SK-N-SH (cell line): ENCODE measurements at regions not wholly inside any gene's neighbourhood (a gene's known extent, or its start where the extent isn't known, plus 50 kb on each side); places are given as distances from the start of the nearest gene placed in this dataset.

Experiments used
- CTCF ChIA-PET: fragments of 300-600, 350-600 bp; formaldehyde crosslinking; extraction: SDS; loops from one replicate; lab custom pipeline; 2021; lab: Yijun Ruan, JAX
- POLR2A ChIA-PET: fragments of 350-600 bp; sonication (Branson Sonifier 250); formaldehyde crosslinking; extraction: SDS; loops from one replicate; lab custom pipeline; 2020; ENCODE audit warnings: antibody characterized with exemption, inconsistent platforms; lab: Yijun Ruan, JAX
- DNase-seq: peaks from one replicate; pipeline ENCODE4 v3.0.0; 2012
- H2AFZ ChIP-seq: fragments of 200-600 bp; sonication (generic); 2 replicates; pipeline ENCODE4 v1.8.1; 2016; ENCODE audit warnings: antibody characterized with exemption, mild to moderate bottlenecking, low read depth
- H3F3A ChIP-seq: fragments of 200-600 bp; sonication (generic); replicated peaks from 2 replicates; pipeline ENCODE3; 2016; ENCODE audit warnings: antibody characterized with exemption, mild to moderate bottlenecking; ENCODE audit not compliant: insufficient read depth
- H3K27ac ChIP-seq, 2 experiments: fragments of 200-500 bp in 1 of 2; fragments of 200-600 bp in 1 of 2; sonication (Bioruptor generic) in 1 of 2; sonication (generic), shearing (Covaris generic) in 1 of 2; 2 replicates each; pipeline versions ENCODE4 v1.5.1 to v1.6.1; 2014 to 2016; ENCODE audit warnings: low read depth in 2 of 2, inconsistent platforms in 1 of 2, low read length in 1 of 2, mild to moderate bottlenecking in 1 of 2, mixed read lengths in 1 of 2
- H3K27me3 ChIP-seq: fragments of 200-600 bp; sonication (generic), shearing (Covaris generic); 2 replicates; pipeline ENCODE4 v1.6.1; 2016; ENCODE audit warnings: mixed run types; ENCODE audit not compliant: insufficient read depth
- H3K36me3 ChIP-seq, 2 experiments: fragments of 200-500 bp in 1 of 2; fragments of 200-600 bp in 1 of 2; sonication (Bioruptor generic) in 1 of 2; sonication (generic) in 1 of 2; replicated peaks in 1 of 2; 2 replicates each; pipeline versions ENCODE3 to v1.5.1; 2014 to 2016; ENCODE audit warnings: low read length in 1 of 2, mild to moderate bottlenecking in 1 of 2; ENCODE audit not compliant: insufficient read depth in 2 of 2, control insufficient read depth in 1 of 2
- H3K4me1 ChIP-seq, 2 experiments: fragments of 200-500 bp in 1 of 2; fragments of 200-600 bp in 1 of 2; sonication (Bioruptor generic) in 1 of 2; sonication (generic), shearing (Covaris generic) in 1 of 2; 2 replicates each; pipeline versions ENCODE4 v1.5.1 to v1.6.1; 2014 to 2016; ENCODE audit warnings: low read depth in 1 of 2, low read length in 1 of 2, mixed run types in 1 of 2; ENCODE audit not compliant: insufficient read depth in 2 of 2, control insufficient read depth in 1 of 2
- H3K4me2 ChIP-seq: fragments of 200-600 bp; sonication (generic), shearing (Covaris generic); 2 replicates; pipeline ENCODE4 v1.6.1; 2017; ENCODE audit warnings: mixed run types
- H3K4me3 ChIP-seq, 2 experiments: fragments of 200-500 bp in 1 of 2; fragments of 200-600 bp in 1 of 2; sonication (Bioruptor generic) in 1 of 2; sonication (generic), shearing (Covaris generic) in 1 of 2; 2 replicates each; pipeline versions ENCODE4 v1.5.1 to v1.8.1; 2014 to 2016; ENCODE audit warnings: low read depth in 2 of 2, inconsistent platforms in 1 of 2, low read length in 1 of 2, mild to moderate bottlenecking in 1 of 2, mixed read lengths in 1 of 2, moderate library complexity in 1 of 2
- H3K79me2 ChIP-seq: fragments of 200-600 bp; sonication (generic); 2 replicates; pipeline ENCODE4 v1.8.1; 2017; ENCODE audit warnings: mild to moderate bottlenecking; ENCODE audit not compliant: insufficient read depth
- H3K9ac ChIP-seq: fragments of 200-600 bp; sonication (generic); 2 replicates; pipeline ENCODE4 v1.6.1; 2017; ENCODE audit warnings: mixed run types
- H3K9me2 ChIP-seq: fragments of 200-600 bp; sonication (generic); 2 replicates; pipeline ENCODE4 v1.6.1; 2017; ENCODE audit warnings: mixed run types
- H3K9me3 ChIP-seq: fragments of 200-600 bp; sonication (generic); 2 replicates; pipeline ENCODE4 v1.6.1; 2017; ENCODE audit warnings: mixed run types, mild to moderate bottlenecking, moderate library complexity
- H4K20me1 ChIP-seq: fragments of 200-600 bp; sonication (generic); 2 replicates; pipeline ENCODE4 v1.6.1; 2017; ENCODE audit warnings: mild to moderate bottlenecking, mixed run types; ENCODE audit not compliant: insufficient read depth
- CTCF ChIP-seq: fragments of 200-600 bp; sonication (generic); IDR thresholded peaks from 2 replicates; pipeline ENCODE4 v1.6.1; 2017; ENCODE audit warnings: antibody characterized with exemption, mild to moderate bottlenecking, moderate library complexity
- ELF1 ChIP-seq: IDR thresholded peaks from 2 replicates; pipeline ENCODE4 v1.4.0; 2012
- EZH2phosphoT487 ChIP-seq: fragments of 200-600 bp; sonication (generic); IDR thresholded peaks from 2 replicates; pipeline ENCODE4 v1.6.1; 2017; ENCODE audit warnings: low read depth, mixed run types, mild to moderate bottlenecking, antibody characterized with exemption, moderate library complexity, borderline replicate concordance
- FOXM1 ChIP-seq: IDR thresholded peaks from 2 replicates; pipeline ENCODE4 v1.4.0; 2012; ENCODE audit warnings: low read depth, mild to moderate bottlenecking
- GABPA ChIP-seq: IDR thresholded peaks from 2 replicates; pipeline ENCODE4 v1.4.0; 2012; ENCODE audit warnings: low read depth, mild to moderate bottlenecking
- JUND ChIP-seq: IDR thresholded peaks from 2 replicates; pipeline ENCODE4 v1.4.0; 2012
- MEF2A ChIP-seq: IDR thresholded peaks from 2 replicates; pipeline ENCODE4 v1.4.0; 2012; ENCODE audit warnings: low read depth, borderline replicate concordance
- MXI1 ChIP-seq: IDR thresholded peaks from 2 replicates; pipeline ENCODE4 v1.6.1; 2012; ENCODE audit warnings: mild to moderate bottlenecking, low read depth, low read length, improper control_type of control experiment
- NFIC ChIP-seq: IDR thresholded peaks from 2 replicates; pipeline ENCODE4 v1.4.0; 2012; ENCODE audit warnings: borderline replicate concordance
- NRF1 ChIP-seq: IDR thresholded peaks from 2 replicates; pipeline ENCODE4 v1.6.1; 2012; ENCODE audit warnings: low read depth, mild to moderate bottlenecking, low read length
- PBX3 ChIP-seq: IDR thresholded peaks from 2 replicates; pipeline ENCODE4; 2012
- POLR2AphosphoS5 ChIP-seq: IDR thresholded peaks from 2 replicates; pipeline ENCODE4 v1.6.1; 2012; ENCODE audit warnings: low read depth, low read length
- RAD21 ChIP-seq: IDR thresholded peaks from 2 replicates; pipeline ENCODE4 v1.6.1; 2012; ENCODE audit warnings: mild to moderate bottlenecking, low read length
- RFX5 ChIP-seq: IDR thresholded peaks from 2 replicates; pipeline ENCODE4 v1.6.1; 2012; ENCODE audit warnings: mild to moderate bottlenecking, improper control_type of control experiment, low read length
- RXRA ChIP-seq: IDR thresholded peaks from 2 replicates; pipeline ENCODE4 v1.4.0; 2012; ENCODE audit warnings: low read depth, mild to moderate bottlenecking, borderline replicate concordance
- SIN3A ChIP-seq: IDR thresholded peaks from 2 replicates; pipeline ENCODE4 v1.6.1; 2012; ENCODE audit warnings: low read depth, mild to moderate bottlenecking, low read length, moderate library complexity, borderline replicate concordance
- SMC3 ChIP-seq: IDR thresholded peaks from 2 replicates; pipeline ENCODE4 v1.6.1; 2012; ENCODE audit warnings: low read depth, low read length, improper control_type of control experiment
- TAF1 ChIP-seq: IDR thresholded peaks from 2 replicates; pipeline ENCODE4 v1.6.1; 2012; ENCODE audit warnings: low read depth, mild to moderate bottlenecking, low read length, moderate library complexity, borderline replicate concordance
- TEAD4 ChIP-seq: IDR thresholded peaks from 2 replicates; pipeline ENCODE4 v1.4.0; 2012; ENCODE audit warnings: mild to moderate bottlenecking, borderline replicate concordance; ENCODE audit not compliant: insufficient read depth
- USF2 ChIP-seq: fragments of 150-350 bp; IDR thresholded peaks from 2 replicates; pipeline ENCODE4 v1.6.1; 2017; ENCODE audit warnings: antibody characterized with exemption, low read length, low read depth, borderline replicate concordance
- WGBS: methylation state at CpG from one replicate; pipeline ENCODE4 v1.1.6; 2017; ENCODE audit warnings: low lambda C conversion rate; 5-methylcytosine and 5-hydroxymethylcytosine counted together

GRCh38 chr10:88108115-88108610 is 244.7 kb downstream of the PTEN start:
- no peak for DNase-seq
- Histone ChIP-seq H3K27me3 (no peaks in the 10 kb centered on the region), H3K27ac (no peak overlapping the region)
- TF ChIP-seq SIN3A (no peak), PBX3 (no peak), NRF1 (no peak), MXI1 (no peak), TAF1 (no peak), EZH2phosphoT487 (no peak), MEF2A (no peak), CTCF (no peak), RXRA (no peak), TEAD4 (no peak), GABPA (no peak), SMC3 (no peak), RFX5 (no peak), ELF1 (no peak), JUND (no peak), RAD21 (no peak), NFIC (no peak), USF2 (no peak), POLR2AphosphoS5 (no peak), FOXM1 (no peak)
- TF ChIP-seq, all 33 proteins: peak for 0
- Histone ChIP-seq H3K4me1 (peaks cover 0 to 4% of the 10 kb centered on the region in 2 experiments; a peak in 3 of 4 replicates), H3K9ac (no peak overlapping the region), H3K9me2 (no peaks in the 10 kb centered on the region), H3K4me2 (no peak overlapping the region), H2AFZ (no peak overlapping the region), H3F3A (no peaks in the 10 kb centered on the region), H3K79me2 (no peaks in the 10 kb centered on the region), H3K9me3 (no peaks in the 10 kb centered on the region), H3K4me3 (no peak overlapping the region), H3K36me3 (no peaks in the 10 kb centered on the region), H4K20me1 (no peaks in the 10 kb centered on the region)
- ChIA-PET POLR2A (no interaction called here), CTCF (interaction anchor here (1.0 to 1.1 kb wide), 2 partner anchors 87 to 281 kb away, joined by 3 to 4 read pairs; no protein-coding TSS in a partner anchor)
- 92% methylated on average over 2 of the region's 2 CpGs for whole genome bisulfite sequencing
